BE2C (cell line): ENCODE measurements at regions not wholly inside any gene's neighbourhood (a gene's known extent, or its start where the extent isn't known, plus 50 kb on each side); places are given as distances from the start of the nearest gene placed in this dataset.

ENCODE experiments used
- DNase-seq: peaks from one replicate; pipeline ENCODE4 v3.0.0-alpha.2; 2020
- H3K27me3 ChIP-seq: fragments of 250-450 bp; sonication (Bioruptor Pico); 2 replicates; pipeline ENCODE4 v1.5.1; 2020; ENCODE audit warnings: mild to moderate bottlenecking
- H3K36me3 ChIP-seq: fragments of 250-450 bp; sonication (Bioruptor Pico); 2 replicates; pipeline ENCODE4 v1.5.1; 2020; ENCODE audit warnings: mild to moderate bottlenecking
- H3K4me1 ChIP-seq: fragments of 250-450 bp; sonication (Bioruptor Pico); 2 replicates; pipeline ENCODE4 v1.5.1; 2020
- H3K4me3 ChIP-seq: 2 replicates; pipeline ENCODE4 v1.5.1; 2011; ENCODE audit warnings: low read depth, low read length
- H3K9me3 ChIP-seq: fragments of 250-450 bp; sonication (Bioruptor Pico); 2 replicates; pipeline ENCODE4 v1.5.1; 2020
- CTCF ChIP-seq: IDR thresholded peaks from 2 replicates; pipeline ENCODE4 v1.5.1; 2012; ENCODE audit warnings: mild to moderate bottlenecking, low read depth, low read length

- H3K27me3 ChIP-seq = no peaks in the 10 kb centered on the region
- no peaks in the 10 kb centered on the region for H3K36me3 ChIP-seq
- no peak for DNase-seq
- H3K4me3 ChIP-seq = no peak overlapping the region
- H3K9me3 ChIP-seq = no peaks in the 10 kb centered on the region
- H3K4me1 ChIP-seq = no peaks in the 10 kb centered on the region
- TF ChIP-seq CTCF = no peak
Observed at GRCh38 chr2:211248841-211249240, 692.4 kb downstream of the CPS1 start.

GRCh38 chr2:211251016-211251415, 694.6 kb downstream of the CPS1 start:
- Histone ChIP-seq H3K27me3 (no peaks in the 10 kb centered on the region), H3K4me1 (no peaks in the 10 kb centered on the region), H3K36me3 (no peaks in the 10 kb centered on the region), H3K9me3 (no peaks in the 10 kb centered on the region), H3K4me3 (no peak overlapping the region)
- TF ChIP-seq CTCF = no peak
- no peak for DNase-seq

- DNase-seq = no peak
- H3K27me3 ChIP-seq = no peaks in the 10 kb centered on the region
- TF ChIP-seq CTCF = no peak
Observed at GRCh38 chr2:211258646-211259335, 702.4 kb downstream of the CPS1 start.

GRCh38 chr2:211259831-211260476, 703.6 kb downstream of the CPS1 start:
- Histone ChIP-seq H3K36me3 (no peaks in the 10 kb centered on the region), H3K4me3 (no peak overlapping the region), H3K4me1 (no peaks in the 10 kb centered on the region), H3K9me3 (no peaks in the 10 kb centered on the region), H3K27me3 (no peaks in the 10 kb centered on the region)
- no peak for TF ChIP-seq CTCF
- DNase-seq = no peak

More at GRCh38 chr2:211258646-211259335, 702.4 kb downstream of the CPS1 start:
- no peaks in the 10 kb centered on the region for H3K4me1 ChIP-seq
- H3K36me3 ChIP-seq = no peaks in the 10 kb centered on the region
- no peak overlapping the region for H3K4me3 ChIP-seq
- H3K9me3 ChIP-seq = no peaks in the 10 kb centered on the region

- H3K9me3 ChIP-seq = no peaks in the 10 kb centered on the region
- no peak for TF ChIP-seq CTCF
- no peaks in the 10 kb centered on the region for H3K4me1 ChIP-seq
- no peak overlapping the region for H3K4me3 ChIP-seq
- no peaks in the 10 kb centered on the region for H3K36me3 ChIP-seq
- H3K27me3 ChIP-seq = no peaks in the 10 kb centered on the region
- no peak for DNase-seq
Observed at GRCh38 chr2:211270257-211270656, 713.9 kb downstream of the CPS1 start.

GRCh38 chr2:211281430-211282073, 725.2 kb downstream of the CPS1 start:
- Histone ChIP-seq H3K9me3 (no peaks in the 10 kb centered on the region), H3K36me3 (no peaks in the 10 kb centered on the region), H3K4me1 (no peaks in the 10 kb centered on the region), H3K4me3 (no peak overlapping the region), H3K27me3 (no peaks in the 10 kb centered on the region)
- DNase-seq = peak; percentile 7
- no peak for TF ChIP-seq CTCF
